ENCODE measurements at regions not wholly inside any gene's neighbourhood (a gene's known extent, or its start where the extent isn't known, plus 50 kb on each side); places are given as distances from the start of the nearest gene placed in this dataset.

DNA sequence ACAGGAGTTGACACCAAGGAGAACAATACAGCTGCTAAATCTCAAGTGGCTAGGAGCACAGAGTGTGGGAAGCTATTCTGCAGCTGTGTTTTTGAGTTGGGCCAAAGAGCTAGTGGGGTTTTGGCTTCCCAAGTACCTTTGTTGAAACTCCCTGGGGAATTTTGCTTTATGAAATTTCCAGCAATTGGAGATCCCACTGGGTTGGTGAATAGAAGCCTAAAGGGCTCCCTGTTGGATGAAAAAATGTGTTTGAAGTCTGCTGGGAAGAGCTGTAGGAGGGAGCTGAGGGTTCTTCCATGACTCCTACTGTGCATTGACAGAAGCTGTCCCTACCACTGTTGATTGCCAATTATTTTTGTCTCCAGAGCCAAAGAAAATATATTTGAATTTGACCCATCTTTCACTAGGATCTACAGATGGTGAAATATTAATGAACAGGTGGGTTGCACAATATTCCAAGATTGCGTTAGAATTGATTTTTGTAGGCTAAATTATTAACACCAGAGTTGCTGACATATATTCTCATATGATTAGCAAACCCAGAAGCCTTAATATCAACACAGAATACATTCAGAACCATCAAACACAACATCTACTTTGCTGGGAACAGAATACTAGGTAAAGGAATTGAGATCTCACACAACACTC lies 95.4 kb upstream of the CYP1B1 start:
- intact Hi-C loops (cut with micrococcal nuclease; ENCODE audit: unreplicated experiment): no loop called here
- Mint-ChIP-seq H3K27ac (ENCODE audit: unreplicated experiment) (no peak overlapping the region), H3K4me3 (ENCODE audit: low read depth, unreplicated experiment) (no peak overlapping the region), H3K9me3 (ENCODE audit: low read depth, unreplicated experiment) (peaks cover 5% of the 10 kb centered on the region), H3K4me1 (ENCODE audit: low read depth, unreplicated experiment) (peaks cover 17% of the 10 kb centered on the region), H3K36me3 (ENCODE audit: insufficient read depth, unreplicated experiment) (no peaks in the 10 kb centered on the region), H3K27me3 (ENCODE audit: unreplicated experiment) (no peaks in the 10 kb centered on the region)
- no TSS peak for BruUV-seq (replicated peaks)
- TF ChIP-seq, protein P1, sequence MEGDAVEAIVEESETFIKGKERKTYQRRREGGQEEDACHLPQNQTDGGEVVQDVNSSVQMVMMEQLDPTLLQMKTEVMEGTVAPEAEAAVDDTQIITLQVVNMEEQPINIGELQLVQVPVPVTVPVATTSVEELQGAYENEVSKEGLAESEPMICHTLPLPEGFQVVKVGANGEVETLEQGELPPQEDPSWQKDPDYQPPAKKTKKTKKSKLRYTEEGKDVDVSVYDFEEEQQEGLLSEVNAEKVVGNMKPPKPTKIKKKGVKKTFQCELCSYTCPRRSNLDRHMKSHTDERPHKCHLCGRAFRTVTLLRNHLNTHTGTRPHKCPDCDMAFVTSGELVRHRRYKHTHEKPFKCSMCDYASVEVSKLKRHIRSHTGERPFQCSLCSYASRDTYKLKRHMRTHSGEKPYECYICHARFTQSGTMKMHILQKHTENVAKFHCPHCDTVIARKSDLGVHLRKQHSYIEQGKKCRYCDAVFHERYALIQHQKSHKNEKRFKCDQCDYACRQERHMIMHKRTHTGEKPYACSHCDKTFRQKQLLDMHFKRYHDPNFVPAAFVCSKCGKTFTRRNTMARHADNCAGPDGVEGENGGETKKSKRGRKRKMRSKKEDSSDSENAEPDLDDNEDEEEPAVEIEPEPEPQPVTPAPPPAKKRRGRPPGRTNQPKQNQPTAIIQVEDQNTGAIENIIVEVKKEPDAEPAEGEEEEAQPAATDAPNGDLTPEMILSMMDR (IDR thresholded peaks at IDR 0.05; ENCODE audit: unreplicated experiment): no peak
- no peak for DNase-seq
- CTCF ChIA-PET: no interaction called here

DNA sequence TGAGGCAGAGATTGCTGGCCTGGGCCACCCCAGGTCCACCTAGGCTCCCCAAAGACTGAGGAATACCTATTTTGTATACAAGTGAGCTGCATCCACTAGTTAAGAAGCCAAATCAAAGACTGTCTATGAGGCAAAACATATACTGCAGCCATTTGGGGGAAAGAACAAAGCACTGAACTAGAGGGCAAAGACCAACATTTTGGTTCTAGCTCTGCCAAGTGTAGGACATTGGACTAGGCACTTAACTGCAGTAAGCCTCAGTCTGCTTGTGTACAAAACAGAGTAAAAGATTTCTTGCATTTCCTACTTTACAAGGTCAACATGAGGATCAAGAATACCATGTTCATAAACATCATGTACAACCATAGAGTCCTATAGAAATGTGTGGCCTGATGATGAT lies 94.8 kb upstream of the CYP1B1 start:
- no peaks in the 10 kb centered on the region for H3K36me3 Mint-ChIP-seq (ENCODE audit: insufficient read depth, unreplicated experiment)
- peaks cover 5% of the 10 kb centered on the region for H3K9me3 Mint-ChIP-seq (ENCODE audit: low read depth, unreplicated experiment)
- no peak overlapping the region for H3K4me3 Mint-ChIP-seq (ENCODE audit: low read depth, unreplicated experiment)
- intact Hi-C loops (cut with micrococcal nuclease; ENCODE audit: unreplicated experiment): no loop called here
- TF ChIP-seq, protein P1 (IDR thresholded peaks at IDR 0.05; ENCODE audit: unreplicated experiment): no peak
- H3K27me3 Mint-ChIP-seq (ENCODE audit: unreplicated experiment): no peaks in the 10 kb centered on the region
- CTCF ChIA-PET: no interaction called here
- no peak for DNase-seq
- peaks cover 17% of the 10 kb centered on the region for H3K4me1 Mint-ChIP-seq (ENCODE audit: low read depth, unreplicated experiment)
- H3K27ac Mint-ChIP-seq (ENCODE audit: unreplicated experiment): no peak overlapping the region
- no TSS peak for BruUV-seq (replicated peaks)

DNA sequence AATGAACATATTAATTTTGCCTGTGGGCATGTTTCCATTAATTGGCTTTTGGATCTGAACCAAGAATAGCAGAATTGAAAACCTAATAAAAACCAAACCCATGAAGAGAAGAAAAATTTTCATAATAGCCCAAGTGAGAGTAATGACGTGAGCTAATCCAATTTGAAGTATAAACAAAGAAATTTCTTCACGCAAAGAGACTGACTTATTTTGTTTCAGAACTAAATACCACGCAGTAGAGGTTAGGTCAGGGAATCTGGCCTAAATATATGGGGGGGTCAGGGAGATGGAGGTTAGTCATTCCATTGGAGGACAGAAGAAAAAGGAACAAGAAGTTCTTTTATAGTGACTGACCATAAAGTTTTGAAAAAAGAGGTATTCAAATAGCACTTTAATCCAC lies 94.1 kb upstream of the CYP1B1 start:
- BruUV-seq (replicated peaks): no TSS peak
- Mint-ChIP-seq H3K4me1 (ENCODE audit: low read depth, unreplicated experiment) (peaks cover 17% of the 10 kb centered on the region), H3K27me3 (ENCODE audit: unreplicated experiment) (no peaks in the 10 kb centered on the region), H3K27ac (ENCODE audit: unreplicated experiment) (no peak overlapping the region), H3K9me3 (ENCODE audit: low read depth, unreplicated experiment) (peaks cover 5% of the 10 kb centered on the region), H3K4me3 (ENCODE audit: low read depth, unreplicated experiment) (no peak overlapping the region), H3K36me3 (ENCODE audit: insufficient read depth, unreplicated experiment) (no peaks in the 10 kb centered on the region)
- CTCF ChIA-PET: no interaction called here
- intact Hi-C loops (cut with micrococcal nuclease; ENCODE audit: unreplicated experiment): no loop called here
- TF ChIP-seq, protein P1 (IDR thresholded peaks at IDR 0.05; ENCODE audit: unreplicated experiment): no peak
- no peak for DNase-seq

DNA sequence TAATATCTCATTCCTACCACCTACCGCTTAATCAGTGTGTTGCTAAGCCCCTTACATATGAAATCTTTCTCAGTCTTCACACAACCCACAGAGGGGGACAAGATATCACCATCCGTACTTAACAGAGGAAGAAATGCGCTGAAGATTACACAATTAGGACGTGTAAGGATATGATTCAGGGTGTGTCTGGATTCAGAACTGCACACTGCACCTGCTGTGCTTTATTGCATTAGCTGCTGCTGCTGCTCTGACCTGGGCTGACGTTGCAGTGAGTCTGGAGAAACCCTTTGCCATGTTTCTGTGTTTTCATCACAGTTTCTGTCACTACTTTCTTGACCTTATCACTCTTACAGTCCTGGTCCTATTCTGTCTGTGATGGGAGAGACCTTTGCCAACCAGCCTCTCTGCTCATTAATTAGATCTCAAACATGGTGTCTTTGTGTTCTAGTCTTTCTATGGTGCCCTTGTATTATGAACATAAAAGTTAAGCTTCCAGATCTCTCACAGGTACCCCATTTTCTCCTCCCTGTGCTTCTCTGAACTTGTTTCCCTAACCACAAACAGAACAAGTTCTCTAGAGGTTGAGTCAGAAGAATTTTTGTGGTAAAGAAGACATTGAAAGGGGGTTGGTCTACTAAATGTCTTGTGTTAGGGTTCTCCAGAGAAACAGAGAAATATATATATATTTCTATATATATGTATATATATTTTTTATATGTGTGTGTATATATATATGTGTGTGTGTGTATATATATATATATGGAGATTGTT lies 92.9 kb upstream of the CYP1B1 start:
- TF ChIP-seq, protein P1 (IDR thresholded peaks at IDR 0.05; ENCODE audit: unreplicated experiment): no peak
- H3K9me3 Mint-ChIP-seq (ENCODE audit: low read depth, unreplicated experiment): peaks cover 5% of the 10 kb centered on the region
- peaks cover 17% of the 10 kb centered on the region for H3K4me1 Mint-ChIP-seq (ENCODE audit: low read depth, unreplicated experiment)
- no peaks in the 10 kb centered on the region for H3K36me3 Mint-ChIP-seq (ENCODE audit: insufficient read depth, unreplicated experiment)
- no peak overlapping the region for H3K4me3 Mint-ChIP-seq (ENCODE audit: low read depth, unreplicated experiment)
- no TSS peak for BruUV-seq (replicated peaks)
- CTCF ChIA-PET: no interaction called here
- H3K27ac Mint-ChIP-seq (ENCODE audit: unreplicated experiment): no peak overlapping the region
- H3K27me3 Mint-ChIP-seq (ENCODE audit: unreplicated experiment): no peaks in the 10 kb centered on the region
- intact Hi-C loops (cut with micrococcal nuclease; ENCODE audit: unreplicated experiment): no loop called here
- DNase-seq: no peak

Measured in Calu3 (cell line).